SK-N-SH (cell line): ENCODE measurements at regions not wholly inside any gene's neighbourhood (a gene's known extent, or its start where the extent isn't known, plus 50 kb on each side); places are given as distances from the start of the nearest gene placed in this dataset.

Experiments used
- CTCF ChIP-seq: fragments of 200-600 bp; sonication (generic); IDR thresholded peaks from 2 replicates; pipeline ENCODE4 v1.6.1; 2017; ENCODE audit warnings: antibody characterized with exemption, mild to moderate bottlenecking, moderate library complexity
- EP300 ChIP-seq, 2 experiments: IDR thresholded peaks; 2 replicates each; pipeline versions ENCODE4 v1.4.0 to v1.6.1; 2012; ENCODE audit warnings: borderline replicate concordance in 1 of 2, low read depth in 1 of 2, low read length in 1 of 2
- EZH2phosphoT487 ChIP-seq: fragments of 200-600 bp; sonication (generic); IDR thresholded peaks from 2 replicates; pipeline ENCODE4 v1.6.1; 2017; ENCODE audit warnings: low read depth, mixed run types, mild to moderate bottlenecking, antibody characterized with exemption, moderate library complexity, borderline replicate concordance
- JUND ChIP-seq: IDR thresholded peaks from 2 replicates; pipeline ENCODE4 v1.4.0; 2012
- RAD21 ChIP-seq: IDR thresholded peaks from 2 replicates; pipeline ENCODE4 v1.6.1; 2012; ENCODE audit warnings: mild to moderate bottlenecking, low read length
- RCOR1 ChIP-seq: fragments of 150-350 bp; IDR thresholded peaks from 2 replicates; pipeline ENCODE4 v1.6.1; 2017; ENCODE audit warnings: antibody characterized with exemption, low read length
- RFX5 ChIP-seq: IDR thresholded peaks from 2 replicates; pipeline ENCODE4 v1.6.1; 2012; ENCODE audit warnings: mild to moderate bottlenecking, improper control_type of control experiment, low read length
- SIN3A ChIP-seq: IDR thresholded peaks from 2 replicates; pipeline ENCODE4 v1.6.1; 2012; ENCODE audit warnings: low read depth, mild to moderate bottlenecking, low read length, moderate library complexity, borderline replicate concordance
- TF ChIP-seq, protein P1 (sequence below): IDR thresholded peaks from 2 replicates; pipeline ENCODE4 v1.6.1; 2012; ENCODE audit warnings: mild to moderate bottlenecking, low read depth, low read length, moderate library complexity
- TF ChIP-seq, protein P2 (sequence below): fragments of 150-350 bp; IDR thresholded peaks from 2 replicates; pipeline ENCODE4 v1.6.1; 2017; ENCODE audit warnings: antibody characterized with exemption, low read length, low read depth, borderline replicate concordance

DNA sequence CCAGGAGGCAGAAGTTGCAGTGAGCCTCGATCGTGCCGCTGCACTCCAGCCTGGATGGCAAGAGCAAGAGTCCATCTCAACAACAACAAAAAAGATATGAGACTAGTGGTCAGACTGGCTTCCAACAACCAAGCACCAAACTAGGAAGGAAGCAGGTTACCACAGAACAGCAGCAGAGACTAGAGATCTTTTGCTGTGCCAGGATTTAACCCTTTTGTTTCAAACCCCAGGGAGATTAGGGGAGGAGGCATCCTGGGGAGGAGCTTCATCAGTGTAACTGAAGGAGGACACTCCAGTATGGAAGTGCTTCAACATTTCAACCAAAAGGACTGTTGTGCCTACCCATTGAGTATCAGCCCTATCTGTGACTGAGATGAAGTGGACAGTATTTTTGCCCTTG is 240.3 kb downstream of the ZIC1 start:
- no peak for TF ChIP-seq RCOR1
- no peak for TF ChIP-seq JUND
- no peak for TF ChIP-seq EP300 (IDR thresholded peaks at IDR 0.05; ENCODE audit: borderline replicate concordance in 1 of 2, low read depth in 1 of 2, low read length in 1 of 2)
- no peak for TF ChIP-seq RFX5
- no peak for TF ChIP-seq CTCF
- no peak for TF ChIP-seq RAD21
- TF ChIP-seq, protein P1, sequence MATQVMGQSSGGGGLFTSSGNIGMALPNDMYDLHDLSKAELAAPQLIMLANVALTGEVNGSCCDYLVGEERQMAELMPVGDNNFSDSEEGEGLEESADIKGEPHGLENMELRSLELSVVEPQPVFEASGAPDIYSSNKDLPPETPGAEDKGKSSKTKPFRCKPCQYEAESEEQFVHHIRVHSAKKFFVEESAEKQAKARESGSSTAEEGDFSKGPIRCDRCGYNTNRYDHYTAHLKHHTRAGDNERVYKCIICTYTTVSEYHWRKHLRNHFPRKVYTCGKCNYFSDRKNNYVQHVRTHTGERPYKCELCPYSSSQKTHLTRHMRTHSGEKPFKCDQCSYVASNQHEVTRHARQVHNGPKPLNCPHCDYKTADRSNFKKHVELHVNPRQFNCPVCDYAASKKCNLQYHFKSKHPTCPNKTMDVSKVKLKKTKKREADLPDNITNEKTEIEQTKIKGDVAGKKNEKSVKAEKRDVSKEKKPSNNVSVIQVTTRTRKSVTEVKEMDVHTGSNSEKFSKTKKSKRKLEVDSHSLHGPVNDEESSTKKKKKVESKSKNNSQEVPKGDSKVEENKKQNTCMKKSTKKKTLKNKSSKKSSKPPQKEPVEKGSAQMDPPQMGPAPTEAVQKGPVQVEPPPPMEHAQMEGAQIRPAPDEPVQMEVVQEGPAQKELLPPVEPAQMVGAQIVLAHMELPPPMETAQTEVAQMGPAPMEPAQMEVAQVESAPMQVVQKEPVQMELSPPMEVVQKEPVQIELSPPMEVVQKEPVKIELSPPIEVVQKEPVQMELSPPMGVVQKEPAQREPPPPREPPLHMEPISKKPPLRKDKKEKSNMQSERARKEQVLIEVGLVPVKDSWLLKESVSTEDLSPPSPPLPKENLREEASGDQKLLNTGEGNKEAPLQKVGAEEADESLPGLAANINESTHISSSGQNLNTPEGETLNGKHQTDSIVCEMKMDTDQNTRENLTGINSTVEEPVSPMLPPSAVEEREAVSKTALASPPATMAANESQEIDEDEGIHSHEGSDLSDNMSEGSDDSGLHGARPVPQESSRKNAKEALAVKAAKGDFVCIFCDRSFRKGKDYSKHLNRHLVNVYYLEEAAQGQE, result no peak
- TF ChIP-seq, protein P2, sequence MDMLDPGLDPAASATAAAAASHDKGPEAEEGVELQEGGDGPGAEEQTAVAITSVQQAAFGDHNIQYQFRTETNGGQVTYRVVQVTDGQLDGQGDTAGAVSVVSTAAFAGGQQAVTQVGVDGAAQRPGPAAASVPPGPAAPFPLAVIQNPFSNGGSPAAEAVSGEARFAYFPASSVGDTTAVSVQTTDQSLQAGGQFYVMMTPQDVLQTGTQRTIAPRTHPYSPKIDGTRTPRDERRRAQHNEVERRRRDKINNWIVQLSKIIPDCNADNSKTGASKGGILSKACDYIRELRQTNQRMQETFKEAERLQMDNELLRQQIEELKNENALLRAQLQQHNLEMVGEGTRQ, result no peak
- no peak for TF ChIP-seq EZH2phosphoT487
- TF ChIP-seq SIN3A, result no peak
